ENCODE measurements at regions not wholly inside any gene's neighbourhood (a gene's known extent, or its start where the extent isn't known, plus 50 kb on each side); places are given as distances from the start of the nearest gene placed in this dataset.
A peak's percentile ranks its signal among the peaks of the same experiment; 100 is the strongest.

- TF ChIP-seq CTCF (conservative IDR thresholded peaks at IDR 0.05), result no peak
- WGBS, 2 experiments (ENCODE audit: insufficient coverage in 1 of 2, insufficient read length in 1 of 2), result 70 to 100% methylated on average over 1 of the region's 1 CpG
- Mint-ChIP-seq H3K4me3 (no peak overlapping the region), H3K27me3 (ENCODE audit: insufficient read depth) (peaks cover 4% of the 10 kb centered on the region), H3K9me3 (peaks cover 46% of the 10 kb centered on the region), H3K36me3 (ENCODE audit: low read depth) (peaks cover 17% of the 10 kb centered on the region), H3K27ac (no peak overlapping the region), H3K4me1 (peaks cover 5% of the 10 kb centered on the region)
- Histone ChIP-seq H3K9ac (ENCODE audit: extremely low read depth, low read length, poor library complexity, severe bottlenecking) (no peak overlapping the region), H3K27ac (ENCODE audit: low read depth, low read length) (no peak overlapping the region), H3K36me3 (ENCODE audit: control insufficient read depth, insufficient read depth, low read length) (no peaks in the 10 kb centered on the region), H3K4me1 (ENCODE audit: control insufficient read depth, insufficient read depth, low read length) (peaks cover under 1% of the 10 kb centered on the region), H3K27me3 (ENCODE audit: control insufficient read depth, insufficient read depth, low read length, poor library complexity, severe bottlenecking) (no peaks in the 10 kb centered on the region), H3K9me3 (ENCODE audit: control insufficient read depth, low read length) (peaks cover 28% of the 10 kb centered on the region), H3K4me3 (ENCODE audit: low read length) (no peak overlapping the region)
- DNase-seq, result no peak
Measured at GRCh38 chr4:81850701-81851100, 379.0 kb upstream of the RASGEF1B start.

GRCh38 chr4:81845761-81846160 is 374.1 kb upstream of the RASGEF1B start:
- DNase-seq, result no peak
- Mint-ChIP-seq H3K27ac (peak overlapping the region; percentile 76), H3K36me3 (ENCODE audit: low read depth) (no peaks in the 10 kb centered on the region), H3K9me3 (peaks cover 4% of the 10 kb centered on the region), H3K27me3 (ENCODE audit: insufficient read depth) (peaks cover 5% of the 10 kb centered on the region), H3K4me3 (no peak overlapping the region), H3K4me1 (peaks cover 15% of the 10 kb centered on the region)
- TF ChIP-seq CTCF (conservative IDR thresholded peaks at IDR 0.05), result no peak
- 86% methylated on average over 1 of the region's 3 CpGs; no CpG with 5 or more reads in 1 of the 2 experiments for WGBS, 2 experiments (ENCODE audit: insufficient coverage in 1 of 2, insufficient read length in 1 of 2)
- Histone ChIP-seq H3K36me3 (ENCODE audit: control insufficient read depth, insufficient read depth, low read length) (no peaks in the 10 kb centered on the region), H3K27ac (ENCODE audit: low read depth, low read length) (no peak overlapping the region), H3K9me3 (ENCODE audit: control insufficient read depth, low read length) (peaks cover 8% of the 10 kb centered on the region), H3K4me1 (ENCODE audit: control insufficient read depth, insufficient read depth, low read length) (peaks cover 3% of the 10 kb centered on the region), H3K27me3 (ENCODE audit: control insufficient read depth, insufficient read depth, low read length, poor library complexity, severe bottlenecking) (no peaks in the 10 kb centered on the region), H3K4me3 (ENCODE audit: low read length) (no peak overlapping the region), H3K9ac (ENCODE audit: extremely low read depth, low read length, poor library complexity, severe bottlenecking) (no peak overlapping the region)

- Mint-ChIP-seq H3K4me1 (peaks cover 15% of the 10 kb centered on the region), H3K4me3 (no peak overlapping the region), H3K9me3 (peaks cover 4% of the 10 kb centered on the region), H3K27ac (peak overlapping the region; percentile 91), H3K36me3 (ENCODE audit: low read depth) (no peaks in the 10 kb centered on the region), H3K27me3 (ENCODE audit: insufficient read depth) (peaks cover 8% of the 10 kb centered on the region)
- DNase-seq, result no peak
- Histone ChIP-seq H3K4me1 (ENCODE audit: control insufficient read depth, insufficient read depth, low read length) (peaks cover 3% of the 10 kb centered on the region), H3K4me3 (ENCODE audit: low read length) (peak overlapping the region; percentile 26), H3K9me3 (ENCODE audit: control insufficient read depth, low read length) (peaks cover 8% of the 10 kb centered on the region), H3K36me3 (ENCODE audit: control insufficient read depth, insufficient read depth, low read length) (no peaks in the 10 kb centered on the region), H3K27me3 (ENCODE audit: control insufficient read depth, insufficient read depth, low read length, poor library complexity, severe bottlenecking) (no peaks in the 10 kb centered on the region), H3K27ac (ENCODE audit: low read depth, low read length) (peak overlapping the region; percentile 46), H3K9ac (ENCODE audit: extremely low read depth, low read length, poor library complexity, severe bottlenecking) (peak overlapping the region; percentile 31)
- WGBS, 2 experiments (ENCODE audit: insufficient coverage in 1 of 2, insufficient read length in 1 of 2), result 37 to 67% methylated on average over 2 of the region's 2 CpGs
- no peak for TF ChIP-seq CTCF (conservative IDR thresholded peaks at IDR 0.05)
Measured at GRCh38 chr4:81845273-81845672, 373.6 kb upstream of the RASGEF1B start.
